ENCODE measurements at regions not wholly inside any gene's neighbourhood (a gene's known extent, or its start where the extent isn't known, plus 50 kb on each side); places are given as distances from the start of the nearest gene placed in this dataset.
"Not testable (repeated sequence)": the region's sequence is repeated elsewhere in the genome, so short reads cannot be mapped to it uniquely, and the experiment has no call there.

- not testable (repeated sequence) for H3K9me3 ChIP-seq (ENCODE audit: control insufficient read depth in 4 of 4, insufficient read depth in 3 of 4, low read length in 3 of 4); ATAC-seq (ENCODE audit: insufficient read depth, low FRiP score); DNase-seq; H3K27me3 ChIP-seq (ENCODE audit: control insufficient read depth in 3 of 3, insufficient read depth in 3 of 3, low read length in 2 of 3); H3K9ac ChIP-seq (ENCODE audit: insufficient read depth in 1 of 2, low read length in 2 of 2); H3K4me3 ChIP-seq
- peaks cover 0 to 29% (median 12%) of the 10 kb centered on the region in 5 donors for H3K4me1 ChIP-seq (ENCODE audit: control insufficient read depth in 5 of 5, insufficient read depth in 5 of 5, low read length in 5 of 5)
- H3K27ac ChIP-seq (ENCODE audit: low read depth in 1 of 2, low read length in 1 of 2): peak overlapping the region in 1 of 2 donors; percentile 73
- H3K36me3 ChIP-seq (ENCODE audit: control insufficient read depth in 4 of 4, insufficient read depth in 4 of 4, low read length in 4 of 4): peaks cover 0 to 14% (median 0%) of the 10 kb centered on the region in 4 donors
- WGBS, 2 donors: 72 to 75% methylated on average over 29 of the region's 29 CpGs
These were observed 87.8 kb upstream of the METTL9 start for GRCh38 chr16:21511315-21512210.

- H3K27me3 ChIP-seq (ENCODE audit: control insufficient read depth in 3 of 3, insufficient read depth in 3 of 3, low read length in 2 of 3); H3K9me3 ChIP-seq (ENCODE audit: control insufficient read depth in 4 of 4, insufficient read depth in 3 of 4, low read length in 3 of 4); ATAC-seq (ENCODE audit: insufficient read depth, low FRiP score); H3K9ac ChIP-seq (ENCODE audit: insufficient read depth in 1 of 2, low read length in 2 of 2); DNase-seq; H3K4me3 ChIP-seq: not testable (repeated sequence)
- H3K36me3 ChIP-seq (ENCODE audit: control insufficient read depth in 4 of 4, insufficient read depth in 4 of 4, low read length in 4 of 4): peaks cover 0 to 12% (median 0%) of the 10 kb centered on the region in 4 donors
- H3K27ac ChIP-seq (ENCODE audit: low read depth in 1 of 2, low read length in 1 of 2): peak overlapping the region in 1 of 2 donors; percentile 17
- peaks cover 0 to 26% (median 12%) of the 10 kb centered on the region in 5 donors for H3K4me1 ChIP-seq (ENCODE audit: control insufficient read depth in 5 of 5, insufficient read depth in 5 of 5, low read length in 5 of 5)
- 86 to 91% methylated on average over 19 to 20 of the region's 20 CpGs for WGBS, 2 donors
These were observed 86.8 kb upstream of the METTL9 start for GRCh38 chr16:21512280-21513192.

- not testable (repeated sequence) for H3K27me3 ChIP-seq (ENCODE audit: control insufficient read depth in 3 of 3, insufficient read depth in 3 of 3, low read length in 2 of 3); H3K36me3 ChIP-seq (ENCODE audit: control insufficient read depth in 4 of 4, insufficient read depth in 4 of 4, low read length in 4 of 4); H3K9me3 ChIP-seq (ENCODE audit: control insufficient read depth in 4 of 4, insufficient read depth in 3 of 4, low read length in 3 of 4); H3K9ac ChIP-seq (ENCODE audit: insufficient read depth in 1 of 2, low read length in 2 of 2); DNase-seq; H3K4me3 ChIP-seq; ATAC-seq (ENCODE audit: insufficient read depth, low FRiP score)
- Histone ChIP-seq H3K27ac (ENCODE audit: low read depth in 1 of 2, low read length in 1 of 2) (peak overlapping the region in 1 of 2 donors; percentile 38), H3K4me1 (ENCODE audit: control insufficient read depth in 5 of 5, insufficient read depth in 5 of 5, low read length in 5 of 5) (peaks cover 3 to 25% (median 17%) of the 10 kb centered on the region in 5 donors)
- 77 to 82% methylated on average over 9 of the region's 9 CpGs for WGBS, 2 donors
These were observed 86.0 kb upstream of the METTL9 start for GRCh38 chr16:21513337-21513741.

GRCh38 chr16:21513812-21514473 lies 85.4 kb upstream of the METTL9 start:
- ATAC-seq (ENCODE audit: insufficient read depth, low FRiP score); H3K9me3 ChIP-seq (ENCODE audit: control insufficient read depth in 4 of 4, insufficient read depth in 3 of 4, low read length in 3 of 4); H3K4me3 ChIP-seq; H3K27me3 ChIP-seq (ENCODE audit: control insufficient read depth in 3 of 3, insufficient read depth in 3 of 3, low read length in 2 of 3); H3K9ac ChIP-seq (ENCODE audit: insufficient read depth in 1 of 2, low read length in 2 of 2); H3K36me3 ChIP-seq (ENCODE audit: control insufficient read depth in 4 of 4, insufficient read depth in 4 of 4, low read length in 4 of 4): not testable (repeated sequence)
- Histone ChIP-seq H3K4me1 (ENCODE audit: control insufficient read depth in 5 of 5, insufficient read depth in 5 of 5, low read length in 5 of 5) (peaks cover 3 to 25% (median 19%) of the 10 kb centered on the region in 5 donors), H3K27ac (ENCODE audit: low read depth in 1 of 2, low read length in 1 of 2) (peak overlapping the region in 1 of 2 donors; percentile 49)
- WGBS, 2 donors: 73 to 80% methylated on average over 18 of the region's 18 CpGs
- peak in 2 of 3 donors; percentile 61 to 74 for DNase-seq

GRCh38 chr16:21514474-21514840 lies 84.9 kb upstream of the METTL9 start:
- not testable (repeated sequence) for H3K36me3 ChIP-seq (ENCODE audit: control insufficient read depth in 4 of 4, insufficient read depth in 4 of 4, low read length in 4 of 4); H3K9me3 ChIP-seq (ENCODE audit: control insufficient read depth in 4 of 4, insufficient read depth in 3 of 4, low read length in 3 of 4); H3K4me3 ChIP-seq; H3K9ac ChIP-seq (ENCODE audit: insufficient read depth in 1 of 2, low read length in 2 of 2); ATAC-seq (ENCODE audit: insufficient read depth, low FRiP score); DNase-seq; H3K27me3 ChIP-seq (ENCODE audit: control insufficient read depth in 3 of 3, insufficient read depth in 3 of 3, low read length in 2 of 3)
- 86 to 91% methylated on average over 12 to 14 of the region's 14 CpGs for WGBS, 2 donors
- Histone ChIP-seq H3K4me1 (ENCODE audit: control insufficient read depth in 5 of 5, insufficient read depth in 5 of 5, low read length in 5 of 5) (peaks cover 3 to 25% (median 20%) of the 10 kb centered on the region in 5 donors), H3K27ac (ENCODE audit: low read depth in 1 of 2, low read length in 1 of 2) (peak overlapping the region in 1 of 2 donors; percentile 49)

GRCh38 chr16:21516705-21517040 lies 82.7 kb upstream of the METTL9 start:
- 57 to 60% methylated on average over 8 of the region's 9 CpGs for WGBS, 2 donors
- not testable (repeated sequence) for H3K9me3 ChIP-seq (ENCODE audit: control insufficient read depth in 4 of 4, insufficient read depth in 3 of 4, low read length in 3 of 4); H3K4me3 ChIP-seq; ATAC-seq (ENCODE audit: insufficient read depth, low FRiP score); H3K27ac ChIP-seq (ENCODE audit: low read depth in 1 of 2, low read length in 1 of 2); H3K36me3 ChIP-seq (ENCODE audit: control insufficient read depth in 4 of 4, insufficient read depth in 4 of 4, low read length in 4 of 4); H3K27me3 ChIP-seq (ENCODE audit: control insufficient read depth in 3 of 3, insufficient read depth in 3 of 3, low read length in 2 of 3); H3K9ac ChIP-seq (ENCODE audit: insufficient read depth in 1 of 2, low read length in 2 of 2); DNase-seq
- peaks cover 3 to 23% (median 11%) of the 10 kb centered on the region in 5 donors for H3K4me1 ChIP-seq (ENCODE audit: control insufficient read depth in 5 of 5, insufficient read depth in 5 of 5, low read length in 5 of 5)

- ATAC-seq (ENCODE audit: insufficient read depth, low FRiP score); DNase-seq; H3K9ac ChIP-seq (ENCODE audit: insufficient read depth in 1 of 2, low read length in 2 of 2): not testable (repeated sequence)
These were observed 82.1 kb upstream of the METTL9 start for GRCh38 chr16:21517263-21517662.

More at GRCh38 chr16:21517263-21517662, 82.1 kb upstream of the METTL9 start:
- not testable (repeated sequence) for H3K9me3 ChIP-seq (ENCODE audit: control insufficient read depth in 4 of 4, insufficient read depth in 3 of 4, low read length in 3 of 4); H3K27ac ChIP-seq (ENCODE audit: low read depth in 1 of 2, low read length in 1 of 2); H3K36me3 ChIP-seq (ENCODE audit: control insufficient read depth in 4 of 4, insufficient read depth in 4 of 4, low read length in 4 of 4); H3K27me3 ChIP-seq (ENCODE audit: control insufficient read depth in 3 of 3, insufficient read depth in 3 of 3, low read length in 2 of 3); H3K4me3 ChIP-seq
- 83 to 87% methylated on average over 10 of the region's 10 CpGs for WGBS, 2 donors
- peaks cover 3 to 25% (median 10%) of the 10 kb centered on the region in 5 donors for H3K4me1 ChIP-seq (ENCODE audit: control insufficient read depth in 5 of 5, insufficient read depth in 5 of 5, low read length in 5 of 5)

Data from lung (tissue), 9 donors.